Common myeloid progenitor, CD34-positive (primary cell): ENCODE measurements at regions not wholly inside any gene's neighbourhood (a gene's known extent, or its start where the extent isn't known, plus 50 kb on each side); places are given as distances from the start of the nearest gene placed in this dataset.

Experiments
- CTCF ChIA-PET: fragments of 350-600 bp; sonication (Branson Sonifier 250); formaldehyde crosslinking; loops from one replicate; lab custom pipeline; 2021; ENCODE audit warnings: antibody characterized with exemption; lab: Charles Lee
- POLR2A ChIA-PET: fragments of 350-600 bp; sonication (Branson Sonifier 250); formaldehyde crosslinking; loops from one replicate; lab custom pipeline; 2021; ENCODE audit warnings: antibody characterized with exemption; lab: Charles Lee
- DNase-seq, 3 donors: peaks; one replicate each; pipeline versions ENCODE4 v3.0.0 to v3.0.0-alpha.2; 2013
- H3K27ac ChIP-seq, 2 experiments: 1 replicate in 1 of 2; 2 replicates in 1 of 2; pipeline ENCODE4 v1.7.0; 2013; ENCODE audit warnings: inconsistent platforms in 2 of 2, low read length in 2 of 2, mild to moderate bottlenecking in 2 of 2, low read depth in 1 of 2, moderate library complexity in 1 of 2; ENCODE audit not compliant: severe bottlenecking in 2 of 2, insufficient read depth in 1 of 2, poor library complexity in 1 of 2
- H3K27me3 ChIP-seq, 5 experiments: replicated peaks in 2 of 5; 1 replicate in 3 of 5; 2 replicates in 2 of 5; pipeline versions ENCODE4 v1.6.1 to v1.7.0; 2013; ENCODE audit warnings: low read length in 4 of 5, mild to moderate bottlenecking in 2 of 5, moderate library complexity in 2 of 5, inconsistent platforms in 1 of 5; ENCODE audit not compliant: insufficient read depth in 5 of 5, control insufficient read depth in 4 of 5
- H3K36me3 ChIP-seq, 4 experiments: 1 replicate in 2 of 4; 2 replicates in 2 of 4; pipeline versions ENCODE4 v1.6.1 to v1.7.0; 2013; ENCODE audit warnings: low read length in 3 of 4, control low read depth in 1 of 4, mild to moderate bottlenecking in 1 of 4; ENCODE audit not compliant: control insufficient read depth in 4 of 4, insufficient read depth in 4 of 4
- H3K4me1 ChIP-seq, 4 experiments: 1 replicate in 3 of 4; 2 replicates in 1 of 4; pipeline versions ENCODE4 v1.6.1 to v1.7.1; 2013; ENCODE audit warnings: low read length in 3 of 4, mild to moderate bottlenecking in 3 of 4, control low read depth in 1 of 4, inconsistent platforms in 1 of 4, moderate library complexity in 1 of 4; ENCODE audit not compliant: control insufficient read depth in 4 of 4, insufficient read depth in 4 of 4; ENCODE audit errors: control extremely low read depth in 1 of 4
- H3K4me3 ChIP-seq, 7 experiments: 1 replicate in 4 of 7; 2 replicates in 3 of 7; pipeline versions ENCODE4 v1.5.1 to v1.7.0; 2013; ENCODE audit warnings: mild to moderate bottlenecking in 7 of 7, low read length in 6 of 7, moderate library complexity in 6 of 7, inconsistent platforms in 2 of 7, low read depth in 2 of 7, control low read depth in 1 of 7; ENCODE audit not compliant: insufficient read depth in 4 of 7, control insufficient read depth in 1 of 7; ENCODE audit errors: extremely low read depth in 1 of 7
- H3K9me3 ChIP-seq, 5 experiments: 1 replicate in 4 of 5; 2 replicates in 1 of 5; pipeline versions ENCODE4 v1.6.1 to v1.7.1; 2013; ENCODE audit warnings: low read length in 4 of 5, mild to moderate bottlenecking in 2 of 5, inconsistent platforms in 1 of 5, low read depth in 1 of 5, moderate library complexity in 1 of 5; ENCODE audit not compliant: control insufficient read depth in 4 of 5, insufficient read depth in 2 of 5; ENCODE audit errors: control extremely low read depth in 1 of 5
- WGBS: methylation state at CpG from one replicate; pipeline ENCODE4 v1.1.5; 2013; ENCODE audit not compliant: insufficient coverage; 5-methylcytosine and 5-hydroxymethylcytosine counted together

DNA sequence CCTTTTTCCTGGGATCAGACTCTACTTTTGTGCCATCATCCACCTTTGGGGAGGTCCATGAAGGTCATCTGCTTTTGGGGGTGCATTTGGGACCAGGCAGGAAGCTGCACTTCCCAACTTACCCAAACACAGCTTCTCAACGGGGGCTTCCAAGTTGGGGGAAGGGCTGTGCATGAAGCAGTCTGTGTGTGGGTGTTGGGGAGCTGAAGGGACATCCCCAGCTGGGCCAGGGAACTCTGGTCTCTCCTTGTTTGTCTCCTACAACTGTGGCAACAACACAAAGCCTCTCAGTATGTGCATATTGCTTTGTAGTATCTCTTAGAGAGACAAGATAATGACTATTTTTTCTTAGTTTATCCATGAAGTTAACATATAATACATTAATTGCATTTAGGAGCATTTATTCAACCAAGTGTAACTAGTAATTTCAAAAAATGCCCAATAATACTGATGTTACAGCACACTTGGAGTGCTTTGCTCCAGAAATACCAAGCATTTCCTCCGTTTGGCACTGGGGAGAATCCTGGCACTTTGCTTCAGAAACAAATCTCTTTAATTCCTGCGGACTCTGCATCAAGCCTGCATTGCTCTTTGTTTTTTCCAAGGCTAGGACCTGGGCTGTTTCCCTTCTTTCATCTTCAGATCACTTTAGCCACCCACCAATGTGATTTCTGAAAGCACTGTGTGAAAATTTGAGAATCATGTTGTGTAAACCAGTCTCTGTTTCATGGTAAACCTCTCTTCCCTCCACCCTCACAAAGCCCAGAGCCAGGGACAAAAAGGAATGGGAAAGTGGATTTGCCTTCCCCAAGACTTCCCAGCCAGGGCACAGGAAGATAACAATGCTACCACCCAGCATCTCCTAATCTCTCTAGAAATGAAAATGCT, 126.2 kb upstream of the PFN2 start:
- CTCF ChIA-PET, result no interaction called here
- Histone ChIP-seq H3K27me3 (no peaks in the 10 kb centered on the region), H3K4me3 (no peak overlapping the region), H3K36me3 (no peaks in the 10 kb centered on the region), H3K27ac (no peak overlapping the region), H3K4me1 (no peaks in the 10 kb centered on the region), H3K9me3 (peaks cover 0 to 13% (median 0%) of the 10 kb centered on the region in 5 experiments)
- DNase-seq, result no peak
- POLR2A ChIA-PET, result no interaction called here
- WGBS, result 88% methylated on average over 2 of the region's 3 CpGs

DNA sequence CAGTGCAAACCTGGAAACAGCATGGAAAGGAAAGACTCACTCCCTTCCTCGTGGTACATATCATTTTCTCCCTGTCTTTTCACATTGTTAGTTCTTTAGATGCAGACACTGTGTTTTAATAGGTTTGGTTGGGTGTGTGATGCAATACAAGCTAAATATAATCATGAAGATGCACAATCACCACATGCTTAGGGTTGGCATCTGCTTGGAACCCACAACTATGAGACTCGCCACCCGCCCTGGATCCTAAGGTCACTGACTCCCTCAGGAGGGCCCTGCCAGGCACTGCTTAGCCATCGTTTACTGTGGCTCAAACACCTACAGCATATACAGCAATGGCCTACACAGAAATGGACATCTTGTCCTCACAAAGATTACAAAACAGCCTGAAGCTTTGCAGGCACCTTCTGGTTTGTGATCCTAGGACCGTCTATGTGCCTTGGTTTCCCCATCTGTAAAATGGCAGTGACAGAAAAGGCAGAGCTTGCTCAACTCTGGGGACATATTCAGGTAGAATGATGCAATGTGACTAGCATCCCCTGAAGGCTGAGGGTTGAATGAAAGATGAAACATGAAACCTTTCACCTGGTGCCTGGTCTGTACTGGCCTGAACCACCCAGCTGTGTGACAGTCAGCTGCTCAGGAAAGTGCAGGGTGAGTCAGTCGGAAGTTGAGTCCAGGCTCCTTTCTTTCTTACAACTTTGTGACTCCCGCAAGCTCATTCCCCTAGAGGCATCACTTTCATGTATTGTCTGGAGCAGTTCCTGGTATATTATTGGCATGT, 123.6 kb upstream of the PFN2 start:
- ChIA-PET CTCF (no interaction called here), POLR2A (no interaction called here)
- no peaks in the 10 kb centered on the region for H3K36me3 ChIP-seq
- no peak for DNase-seq
- no peak overlapping the region for H3K27ac ChIP-seq
- no peaks in the 10 kb centered on the region for H3K4me1 ChIP-seq
- H3K9me3 ChIP-seq, result no peaks in the 10 kb centered on the region
- WGBS, result 100% methylated on average over 4 of the region's 7 CpGs
- H3K27me3 ChIP-seq, result no peaks in the 10 kb centered on the region
- H3K4me3 ChIP-seq, result no peak overlapping the region

DNA sequence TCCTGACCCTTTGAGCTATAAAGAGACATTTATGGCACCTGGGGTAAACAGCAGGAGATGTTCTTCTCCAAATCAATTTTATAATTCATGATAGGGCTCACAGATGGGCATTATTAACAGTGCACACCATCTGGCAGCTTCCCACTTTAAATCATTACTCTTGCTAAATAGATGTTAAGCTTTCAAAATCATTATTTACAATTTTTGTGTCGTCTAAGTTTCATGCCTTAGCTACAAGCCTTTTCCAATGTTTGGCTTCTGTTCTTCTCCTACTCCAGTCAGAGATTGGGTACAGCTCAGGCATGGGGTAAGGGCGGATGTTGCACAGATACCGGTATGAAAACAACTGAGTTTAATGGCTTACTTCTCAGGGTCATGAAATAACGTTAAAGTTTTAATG, 120.9 kb upstream of the PFN2 start:
- no peak for DNase-seq
- no peaks in the 10 kb centered on the region for H3K36me3 ChIP-seq
- H3K27ac ChIP-seq, result no peak overlapping the region
- H3K9me3 ChIP-seq, result peaks cover 0 to 3% (median 0%) of the 10 kb centered on the region in 5 experiments
- H3K4me1 ChIP-seq, result no peaks in the 10 kb centered on the region
- 100% methylated on average over 3 of the region's 4 CpGs for WGBS
- no peaks in the 10 kb centered on the region for H3K27me3 ChIP-seq
- POLR2A ChIA-PET, result no interaction called here
- no peak overlapping the region for H3K4me3 ChIP-seq
- CTCF ChIA-PET, result no interaction called here

DNA sequence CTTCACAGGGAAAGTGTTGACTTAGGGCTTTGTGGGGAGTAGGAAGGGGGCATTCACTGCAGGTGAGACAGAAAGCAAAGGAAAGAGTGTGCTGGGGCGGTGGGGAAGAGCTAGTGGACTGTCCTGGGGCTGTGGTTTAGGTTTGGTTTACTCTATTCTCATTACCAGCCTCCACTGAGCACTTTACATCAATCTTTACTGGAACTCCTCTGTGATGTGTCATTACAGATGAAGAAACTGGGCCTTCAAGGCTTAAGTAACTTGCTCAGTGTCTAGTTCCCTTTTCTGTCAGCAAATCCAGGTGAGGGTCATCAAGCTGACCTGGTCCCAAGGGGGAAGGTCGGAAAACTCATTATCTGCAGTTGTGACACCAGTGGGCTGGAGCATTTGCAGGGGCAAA, 120.2 kb upstream of the PFN2 start:
- H3K9me3 ChIP-seq, result peaks cover 0 to 3% (median 0%) of the 10 kb centered on the region in 5 experiments
- H3K27ac ChIP-seq, result no peak overlapping the region
- no peak overlapping the region for H3K4me3 ChIP-seq
- DNase-seq, result no peak
- WGBS, result 90% methylated on average over 2 of the region's 2 CpGs
- ChIA-PET CTCF (no interaction called here), POLR2A (no interaction called here)
- H3K36me3 ChIP-seq, result no peaks in the 10 kb centered on the region
- no peaks in the 10 kb centered on the region for H3K27me3 ChIP-seq
- H3K4me1 ChIP-seq, result no peaks in the 10 kb centered on the region

DNA sequence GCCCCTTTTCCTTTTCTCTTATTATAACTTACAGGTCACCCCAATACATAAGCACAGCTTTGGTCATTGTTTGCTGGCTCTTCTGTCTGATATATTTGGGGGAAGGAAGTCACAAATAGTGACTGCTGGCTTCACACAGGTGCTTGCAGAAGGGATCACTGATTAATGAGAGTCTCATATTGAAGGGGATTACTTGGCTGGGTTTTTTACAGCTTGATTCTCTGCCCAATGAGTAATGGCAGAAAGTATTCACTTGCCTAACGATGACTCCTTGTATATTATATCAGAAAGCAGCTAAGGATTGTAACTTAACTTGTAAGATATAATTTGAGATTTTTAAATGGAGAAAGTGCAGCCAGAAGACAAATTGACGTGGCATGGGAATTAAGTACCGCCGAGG, 119.3 kb upstream of the PFN2 start:
- 100% methylated on average over 4 of the region's 4 CpGs for WGBS
- H3K4me3 ChIP-seq, result no peak overlapping the region
- ChIA-PET POLR2A (no interaction called here), CTCF (no interaction called here)
- no peak for DNase-seq
- H3K9me3 ChIP-seq, result peaks cover 0 to 3% (median 0%) of the 10 kb centered on the region in 5 experiments
- H3K27ac ChIP-seq, result no peak overlapping the region
- no peaks in the 10 kb centered on the region for H3K27me3 ChIP-seq
- H3K36me3 ChIP-seq, result no peaks in the 10 kb centered on the region
- H3K4me1 ChIP-seq, result no peaks in the 10 kb centered on the region

DNA sequence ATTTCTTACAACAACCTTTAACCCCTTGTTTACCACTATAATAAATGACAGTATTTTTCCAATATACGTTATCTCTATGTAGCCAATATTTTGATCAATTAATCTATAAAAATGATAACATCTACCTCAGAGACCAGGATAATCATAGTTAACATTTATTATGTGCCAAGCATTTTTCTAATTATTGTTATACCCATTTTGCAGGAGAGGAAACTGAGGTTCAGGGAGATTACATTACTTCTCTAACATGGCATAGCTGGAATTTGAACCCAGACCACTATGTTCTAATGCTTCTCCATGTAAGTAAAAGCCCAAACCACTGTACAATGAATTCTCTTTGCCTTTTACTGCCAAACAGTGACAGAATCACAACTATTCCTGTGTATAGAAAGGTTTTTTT, 113.4 kb upstream of the PFN2 start:
- ChIA-PET POLR2A (no interaction called here), CTCF (no interaction called here)
- no peak overlapping the region for H3K4me3 ChIP-seq
- H3K27me3 ChIP-seq, result no peaks in the 10 kb centered on the region
- no peak overlapping the region for H3K27ac ChIP-seq
- H3K4me1 ChIP-seq, result no peaks in the 10 kb centered on the region
- H3K36me3 ChIP-seq, result no peaks in the 10 kb centered on the region
- WGBS, result no CpG with 5 or more reads among the region's 1 CpG
- no peak for DNase-seq
- peaks cover 0 to 3% (median 0%) of the 10 kb centered on the region in 5 experiments for H3K9me3 ChIP-seq

DNA sequence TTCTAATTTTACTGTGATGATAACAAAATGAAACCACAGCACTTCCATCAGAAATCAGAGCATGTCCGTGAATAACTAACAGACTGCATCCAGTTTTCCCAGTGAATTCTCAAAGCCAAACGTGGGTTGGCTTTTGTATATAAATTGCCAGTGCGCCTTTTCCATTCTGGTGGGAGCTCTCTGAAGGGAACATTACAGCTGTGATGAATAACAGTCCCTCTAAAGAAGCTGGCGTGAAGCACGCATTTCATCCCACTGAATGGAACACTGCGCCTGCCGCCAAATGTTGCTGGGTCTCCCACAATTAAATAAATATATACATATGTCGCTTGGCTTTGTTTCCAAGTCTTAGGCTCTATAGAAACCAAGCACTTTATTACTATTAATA, 113.0 kb upstream of the PFN2 start:
- DNase-seq, result no peak
- ChIA-PET POLR2A (no interaction called here), CTCF (no interaction called here)
- Histone ChIP-seq H3K27ac (no peak overlapping the region), H3K4me1 (no peaks in the 10 kb centered on the region), H3K4me3 (no peak overlapping the region), H3K36me3 (no peaks in the 10 kb centered on the region), H3K9me3 (peaks cover 0 to 3% (median 0%) of the 10 kb centered on the region in 5 experiments), H3K27me3 (no peaks in the 10 kb centered on the region)
- WGBS, result 84% methylated on average over 4 of the region's 8 CpGs
